ENCODE measurements at regions not wholly inside any gene's neighbourhood (a gene's known extent, or its start where the extent isn't known, plus 50 kb on each side); places are given as distances from the start of the nearest gene placed in this dataset.

DNA sequence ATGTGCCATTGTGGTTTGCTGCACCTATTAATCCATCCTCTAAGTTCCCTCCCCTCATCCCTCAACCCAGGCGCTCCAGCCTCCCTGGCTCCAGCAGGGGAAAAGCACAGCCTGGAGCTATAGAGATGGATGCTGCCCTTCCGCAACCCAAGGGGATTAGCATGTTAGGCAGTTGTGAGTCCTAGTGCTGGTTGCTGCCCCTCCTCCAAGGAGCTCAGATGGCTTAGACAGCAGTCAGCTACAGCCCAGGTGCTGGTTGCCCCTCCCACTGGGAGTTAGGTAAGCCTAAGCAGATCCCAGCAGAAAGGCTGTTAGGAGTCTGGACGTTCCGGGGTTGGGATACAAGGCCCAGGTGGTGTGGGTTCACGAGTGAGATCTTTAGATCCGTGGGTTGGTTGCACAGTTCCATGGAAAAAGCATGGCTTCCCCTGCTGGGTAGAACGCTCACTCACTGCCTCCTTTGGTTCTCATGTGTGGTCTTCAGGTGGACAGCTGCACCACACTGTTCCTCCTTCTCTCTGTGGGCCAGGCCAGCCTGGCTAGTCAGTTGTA, 446.1 kb downstream of the ZNF804A start:
- FAIRE-seq (no peak), DNase-seq (ENCODE audit: low read depth, low spot score) (no peak)
- Histone ChIP-seq H3K36me3 (ENCODE audit: control insufficient read depth in 2 of 2, extremely low read depth in 1 of 2, insufficient read depth in 2 of 2, low read length in 2 of 2) (no peaks in the 10 kb centered on the region), H3K27me3 (ENCODE audit: control insufficient read depth in 2 of 2, insufficient read depth in 2 of 2, low read length in 2 of 2) (no peaks in the 10 kb centered on the region), H3K79me2 (ENCODE audit: control insufficient read depth, insufficient read depth, low read length) (no peaks in the 10 kb centered on the region), H3K4me1 (ENCODE audit: control insufficient read depth, extremely low read depth, insufficient read depth, low read length) (no peaks in the 10 kb centered on the region), H2AFZ (ENCODE audit: low read depth, low read length) (no peak overlapping the region), H3K9me1 (replicated peaks; ENCODE audit: control insufficient read depth, extremely low read depth, insufficient read depth, low read length) (no peaks in the 10 kb centered on the region), H3K9me3 (replicated peaks; ENCODE audit: control insufficient read depth, insufficient read depth, low read length) (peaks cover 1% of the 10 kb centered on the region), H3K9ac (replicated peaks; ENCODE audit: extremely low read depth, insufficient read depth, low read length) (no peak overlapping the region), H4K20me1 (replicated peaks; ENCODE audit: control insufficient read depth, extremely low read depth, insufficient read depth, low read length) (no peaks in the 10 kb centered on the region), H3K27ac (ENCODE audit: insufficient read depth, low read depth, low read length) (no peak overlapping the region), H3K4me2 (ENCODE audit: insufficient read depth, low read length) (no peak overlapping the region), H3K4me3 (replicated peaks in 1 of 3; ENCODE audit: insufficient read depth in 1 of 3, low read depth in 1 of 3, low read length in 3 of 3) (no peak overlapping the region)
- no peak for TF ChIP-seq POLR2A (IDR thresholded peaks at IDR 0.05; ENCODE audit: low read depth, low read length)
- POLR2A ChIA-PET, result no interaction called here
- intact Hi-C loops (cut with micrococcal nuclease) (no loop called here), dilution Hi-C loops (cut with MboI; ENCODE audit: extremely low pct_ligation_motif_present, low sequenced_read_pairs) (no loop called here)
- BruUV-seq (replicated peaks), result no TSS peak
- CTCF ChIA-PET, result no interaction called here

DNA sequence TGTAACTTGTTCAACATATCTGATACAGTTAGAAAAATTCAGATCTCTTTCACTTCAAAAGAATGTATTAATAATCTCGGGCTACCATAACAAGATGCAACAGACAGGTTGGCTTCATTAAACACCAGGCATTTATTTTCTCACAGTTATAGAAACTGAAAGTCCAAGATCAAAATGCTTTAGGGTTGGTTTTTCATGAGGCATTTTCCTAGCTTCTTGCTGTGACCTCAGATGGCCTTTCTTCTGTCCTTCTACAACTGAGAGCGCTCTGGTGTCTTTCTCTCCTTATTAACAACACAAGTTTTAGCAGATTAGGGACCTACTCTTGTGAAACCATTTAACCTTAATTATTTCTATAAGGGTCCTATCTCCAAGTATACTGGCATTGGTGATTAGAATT, 452.5 kb downstream of the ZNF804A start:
- ChIA-PET CTCF (no interaction called here), POLR2A (no interaction called here)
- Histone ChIP-seq H3K9me3 (replicated peaks; ENCODE audit: control insufficient read depth, insufficient read depth, low read length) (no peaks in the 10 kb centered on the region), H3K27me3 (ENCODE audit: control insufficient read depth in 2 of 2, insufficient read depth in 2 of 2, low read length in 2 of 2) (no peaks in the 10 kb centered on the region), H3K36me3 (ENCODE audit: control insufficient read depth in 2 of 2, extremely low read depth in 1 of 2, insufficient read depth in 2 of 2, low read length in 2 of 2) (no peaks in the 10 kb centered on the region), H3K79me2 (ENCODE audit: control insufficient read depth, insufficient read depth, low read length) (no peaks in the 10 kb centered on the region), H4K20me1 (replicated peaks; ENCODE audit: control insufficient read depth, extremely low read depth, insufficient read depth, low read length) (no peaks in the 10 kb centered on the region), H3K4me1 (ENCODE audit: control insufficient read depth, extremely low read depth, insufficient read depth, low read length) (no peaks in the 10 kb centered on the region), H3K4me3 (replicated peaks in 1 of 3; ENCODE audit: insufficient read depth in 1 of 3, low read depth in 1 of 3, low read length in 3 of 3) (no peak overlapping the region), H2AFZ (ENCODE audit: low read depth, low read length) (no peak overlapping the region), H3K27ac (ENCODE audit: insufficient read depth, low read depth, low read length) (no peak overlapping the region), H3K9ac (replicated peaks; ENCODE audit: extremely low read depth, insufficient read depth, low read length) (no peak overlapping the region), H3K4me2 (ENCODE audit: insufficient read depth, low read length) (no peak overlapping the region), H3K9me1 (replicated peaks; ENCODE audit: control insufficient read depth, extremely low read depth, insufficient read depth, low read length) (no peaks in the 10 kb centered on the region)
- no TSS peak for BruUV-seq (replicated peaks)
- TF ChIP-seq JUN (IDR thresholded peaks at IDR 0.05; ENCODE audit: borderline replicate concordance, insufficient read depth, insufficient read length, low read depth) (no peak), POLR2A (IDR thresholded peaks at IDR 0.05; ENCODE audit: low read depth, low read length) (no peak), EZH2 (IDR thresholded peaks at IDR 0.05; ENCODE audit: borderline replicate concordance, low read depth, low read length, severe bottlenecking) (no peak), GATA2 (IDR thresholded peaks at IDR 0.05; ENCODE audit: insufficient read depth, insufficient read length, low read depth, low read length) (no peak), FOS (IDR thresholded peaks at IDR 0.05; ENCODE audit: borderline replicate concordance, insufficient read depth, low read length) (no peak), MYC (IDR thresholded peaks at IDR 0.05; ENCODE audit: low read depth, low read length) (no peak), POLR2AphosphoS5 (IDR thresholded peaks at IDR 0.05; ENCODE audit: insufficient read depth, low read depth, low read length) (no peak)
- TF ChIP-seq, protein P1, sequence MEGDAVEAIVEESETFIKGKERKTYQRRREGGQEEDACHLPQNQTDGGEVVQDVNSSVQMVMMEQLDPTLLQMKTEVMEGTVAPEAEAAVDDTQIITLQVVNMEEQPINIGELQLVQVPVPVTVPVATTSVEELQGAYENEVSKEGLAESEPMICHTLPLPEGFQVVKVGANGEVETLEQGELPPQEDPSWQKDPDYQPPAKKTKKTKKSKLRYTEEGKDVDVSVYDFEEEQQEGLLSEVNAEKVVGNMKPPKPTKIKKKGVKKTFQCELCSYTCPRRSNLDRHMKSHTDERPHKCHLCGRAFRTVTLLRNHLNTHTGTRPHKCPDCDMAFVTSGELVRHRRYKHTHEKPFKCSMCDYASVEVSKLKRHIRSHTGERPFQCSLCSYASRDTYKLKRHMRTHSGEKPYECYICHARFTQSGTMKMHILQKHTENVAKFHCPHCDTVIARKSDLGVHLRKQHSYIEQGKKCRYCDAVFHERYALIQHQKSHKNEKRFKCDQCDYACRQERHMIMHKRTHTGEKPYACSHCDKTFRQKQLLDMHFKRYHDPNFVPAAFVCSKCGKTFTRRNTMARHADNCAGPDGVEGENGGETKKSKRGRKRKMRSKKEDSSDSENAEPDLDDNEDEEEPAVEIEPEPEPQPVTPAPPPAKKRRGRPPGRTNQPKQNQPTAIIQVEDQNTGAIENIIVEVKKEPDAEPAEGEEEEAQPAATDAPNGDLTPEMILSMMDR (IDR thresholded peaks at IDR 0.05; ENCODE audit: extremely low read depth in 1 of 2, insufficient read depth in 1 of 2, low read depth in 1 of 2, low read length in 2 of 2), result no peak
- TF ChIP-seq, protein P2, sequence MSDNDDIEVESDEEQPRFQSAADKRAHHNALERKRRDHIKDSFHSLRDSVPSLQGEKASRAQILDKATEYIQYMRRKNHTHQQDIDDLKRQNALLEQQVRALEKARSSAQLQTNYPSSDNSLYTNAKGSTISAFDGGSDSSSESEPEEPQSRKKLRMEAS (IDR thresholded peaks at IDR 0.05; ENCODE audit: insufficient read depth, insufficient read length), result no peak
- dilution Hi-C loops (cut with MboI; ENCODE audit: extremely low pct_ligation_motif_present, low sequenced_read_pairs), result no loop called here
- no peak for DNase-seq (ENCODE audit: low read depth, low spot score)
- intact Hi-C loops (cut with micrococcal nuclease), result no loop called here
- FAIRE-seq, result no peak

Data from endothelial cell of umbilical vein (primary cell).